A673 (cell line): ENCODE measurements at regions not wholly inside any gene's neighbourhood (a gene's known extent, or its start where the extent isn't known, plus 50 kb on each side); places are given as distances from the start of the nearest gene placed in this dataset.

Experiments used
- BruUV-seq: library from RNA; stranded (reverse); fragments of 400-500 nt; replicated peaks from 2 replicates; lab custom pipeline; 2021; lab: Mats Ljungman, UMichigan
- CTCF ChIA-PET: fragments of 300-600 bp; sonication (Branson Sonifier 250); formaldehyde crosslinking; loops from one replicate; lab custom pipeline; 2022; ENCODE audit warnings: antibody characterized with exemption; lab: Charles Lee
- POLR2A ChIA-PET: fragments of 300-600 bp; sonication (Branson Sonifier 250); formaldehyde crosslinking; loops from one replicate; lab custom pipeline; 2022; ENCODE audit warnings: antibody characterized with exemption; ENCODE audit not compliant: low non-redundant PET; lab: Charles Lee
- DNase-seq: peaks from one replicate; pipeline ENCODE4 v3.0.0-alpha.2; 2015; ENCODE audit warnings: low spot score
- H3K27ac ChIP-seq: fragments of 200-600 bp; sonication (generic); 2 replicates; pipeline ENCODE4 v1.5.1; 2016; ENCODE audit warnings: mixed run types, low read depth, mild to moderate bottlenecking, mixed read lengths, antibody characterized with exemption, low read length; ENCODE audit not compliant: poor library complexity, severe bottlenecking
- H3K27me3 ChIP-seq: fragments of 200-600 bp; sonication (generic); replicated peaks from 2 replicates; pipeline ENCODE4 v1.6.1; 2017; ENCODE audit warnings: mixed run types, low read depth, mild to moderate bottlenecking, mixed read lengths, antibody characterized with exemption, low read length; ENCODE audit not compliant: insufficient read depth, poor library complexity
- H3K36me3 ChIP-seq: fragments of 200-600 bp; sonication (generic); 2 replicates; pipeline ENCODE4 v1.6.1; 2016; ENCODE audit warnings: mixed run types, mild to moderate bottlenecking, mixed read lengths, antibody characterized with exemption, low read length; ENCODE audit not compliant: insufficient read depth, poor library complexity, severe bottlenecking
- H3K4me1 ChIP-seq: fragments of 200-600 bp; sonication (generic); 2 replicates; pipeline ENCODE4 v1.6.1; 2017; ENCODE audit warnings: mixed run types, mild to moderate bottlenecking, mixed read lengths, antibody characterized with exemption, low read length; ENCODE audit not compliant: insufficient read depth, poor library complexity, severe bottlenecking
- H3K4me3 ChIP-seq: fragments of 200-600 bp; sonication (generic); 2 replicates; pipeline ENCODE4 v1.5.1; 2016; ENCODE audit warnings: low read depth, mixed run types, mild to moderate bottlenecking, mixed read lengths, low read length; ENCODE audit not compliant: poor library complexity, severe bottlenecking
- H3K9me3 ChIP-seq: fragments of 200-600 bp; sonication (generic); 2 replicates; pipeline ENCODE4 v1.6.1; 2016; ENCODE audit warnings: mixed run types, low read depth, mild to moderate bottlenecking, mixed read lengths, antibody characterized with exemption, low read length; ENCODE audit not compliant: poor library complexity, severe bottlenecking
- CTCF ChIP-seq: fragments of 300-800, 200-600 bp; sonication (generic); conservative IDR thresholded peaks from 2 replicates; pipeline ENCODE4 v1.5.1; 2017; ENCODE audit warnings: low read depth, mild to moderate bottlenecking, antibody characterized with exemption, low read length, moderate library complexity, mixed read lengths
- EZH2 ChIP-seq: fragments of 200-600 bp; sonication (generic); IDR thresholded peaks from 2 replicates; pipeline ENCODE4 v1.6.1; 2017; ENCODE audit warnings: borderline replicate concordance, low read depth, mild to moderate bottlenecking, mixed read lengths, antibody characterized with exemption, low read length; ENCODE audit not compliant: poor library complexity, severe bottlenecking
- intact Hi-C: fragments of 100-400 bp; cut with micrococcal nuclease; formaldehyde crosslinking; loops from one replicate; pipeline ENCODE4 v1.10.0; 2022; ENCODE audit not compliant: unreplicated experiment

- CTCF ChIA-PET = no interaction called here
- POLR2A ChIA-PET = no interaction called here
Measured at GRCh38 chr9:115286411-115286810, 168.5 kb upstream of the TNC start.

GRCh38 chr9:115289757-115290208, 171.8 kb upstream of the TNC start:
- H3K27ac ChIP-seq = no peak overlapping the region
- H3K4me1 ChIP-seq = peaks cover 13% of the 10 kb centered on the region
- POLR2A ChIA-PET = no interaction called here
- intact Hi-C loops = no loop called here
- no peak overlapping the region for H3K4me3 ChIP-seq
- H3K27me3 ChIP-seq = no peaks in the 10 kb centered on the region
- H3K36me3 ChIP-seq = no peaks in the 10 kb centered on the region
- peak; percentile 94 for DNase-seq
- no peak for TF ChIP-seq EZH2
- no peak for TF ChIP-seq CTCF
- CTCF ChIA-PET = no interaction called here
- BruUV-seq = no TSS peak
- H3K9me3 ChIP-seq = no peaks in the 10 kb centered on the region

More at GRCh38 chr9:115286411-115286810, 168.5 kb upstream of the TNC start:
- Histone ChIP-seq H3K9me3 (no peaks in the 10 kb centered on the region), H3K27ac (no peak overlapping the region), H3K4me3 (no peak overlapping the region), H3K36me3 (no peaks in the 10 kb centered on the region), H3K27me3 (no peaks in the 10 kb centered on the region), H3K4me1 (peaks cover 9% of the 10 kb centered on the region)
- TF ChIP-seq EZH2 (no peak), CTCF (no peak)
- no TSS peak for BruUV-seq
- intact Hi-C loops = no loop called here
- no peak for DNase-seq

GRCh38 chr9:115291841-115292240, 173.9 kb upstream of the TNC start:
- no peak overlapping the region for H3K27ac ChIP-seq
- no TSS peak for BruUV-seq
- H3K9me3 ChIP-seq = no peaks in the 10 kb centered on the region
- POLR2A ChIA-PET = no interaction called here
- H3K4me3 ChIP-seq = no peak overlapping the region
- H3K27me3 ChIP-seq = no peaks in the 10 kb centered on the region
- intact Hi-C loops = no loop called here
- H3K36me3 ChIP-seq = no peaks in the 10 kb centered on the region
- H3K4me1 ChIP-seq = peaks cover 13% of the 10 kb centered on the region
- DNase-seq = no peak
- TF ChIP-seq CTCF = no peak
- CTCF ChIA-PET = no interaction called here
